ENCODE measurements at regions not wholly inside any gene's neighbourhood (a gene's known extent, or its start where the extent isn't known, plus 50 kb on each side); places are given as distances from the start of the nearest gene placed in this dataset.

DNA sequence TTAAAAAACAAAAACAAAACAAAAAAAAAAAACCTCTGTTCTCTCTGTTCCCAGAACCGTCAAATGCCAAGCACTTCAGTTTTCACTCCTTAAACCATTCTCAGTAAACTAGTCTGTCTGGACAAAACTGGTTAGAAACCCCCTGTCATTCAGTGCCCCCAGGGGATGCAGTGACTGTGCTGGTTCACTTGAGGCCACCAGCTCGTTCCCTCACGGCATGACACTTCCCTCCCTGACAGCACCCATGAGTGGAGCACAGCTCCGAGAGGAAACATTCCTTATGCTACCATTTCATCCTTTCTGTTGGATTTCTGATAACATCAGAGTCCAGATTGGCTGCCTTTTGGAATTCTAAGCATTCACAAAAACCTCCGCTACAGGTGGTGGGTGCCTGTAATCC is 244.0 kb upstream of the TPM1 start:
- TF ChIP-seq, protein P1, sequence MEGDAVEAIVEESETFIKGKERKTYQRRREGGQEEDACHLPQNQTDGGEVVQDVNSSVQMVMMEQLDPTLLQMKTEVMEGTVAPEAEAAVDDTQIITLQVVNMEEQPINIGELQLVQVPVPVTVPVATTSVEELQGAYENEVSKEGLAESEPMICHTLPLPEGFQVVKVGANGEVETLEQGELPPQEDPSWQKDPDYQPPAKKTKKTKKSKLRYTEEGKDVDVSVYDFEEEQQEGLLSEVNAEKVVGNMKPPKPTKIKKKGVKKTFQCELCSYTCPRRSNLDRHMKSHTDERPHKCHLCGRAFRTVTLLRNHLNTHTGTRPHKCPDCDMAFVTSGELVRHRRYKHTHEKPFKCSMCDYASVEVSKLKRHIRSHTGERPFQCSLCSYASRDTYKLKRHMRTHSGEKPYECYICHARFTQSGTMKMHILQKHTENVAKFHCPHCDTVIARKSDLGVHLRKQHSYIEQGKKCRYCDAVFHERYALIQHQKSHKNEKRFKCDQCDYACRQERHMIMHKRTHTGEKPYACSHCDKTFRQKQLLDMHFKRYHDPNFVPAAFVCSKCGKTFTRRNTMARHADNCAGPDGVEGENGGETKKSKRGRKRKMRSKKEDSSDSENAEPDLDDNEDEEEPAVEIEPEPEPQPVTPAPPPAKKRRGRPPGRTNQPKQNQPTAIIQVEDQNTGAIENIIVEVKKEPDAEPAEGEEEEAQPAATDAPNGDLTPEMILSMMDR (IDR thresholded peaks at IDR 0.05; ENCODE audit: low read length): no peak
- no peak for TF ChIP-seq EZH2 (optimal IDR thresholded peaks at IDR 0.05; ENCODE audit: low read depth, low read length)
- no peak for TF ChIP-seq EZH2phosphoT487 (IDR thresholded peaks at IDR 0.05; ENCODE audit: low read length)

Measured in MM.1S (cell line).